Fibroblast of skin of right quadriceps (primary cell): ENCODE measurements at regions not wholly inside any gene's neighbourhood (a gene's known extent, or its start where the extent isn't known, plus 50 kb on each side); places are given as distances from the start of the nearest gene placed in this dataset.

Experiments
- DNase-seq: peaks from one replicate; pipeline ENCODE4 v3.0.0-alpha.2; 2013

GRCh38 chr18:33517950-33518349, 60.1 kb upstream of the ASXL3 start:
- DNase-seq = no peak

- no peak for DNase-seq
Observed at GRCh38 chr18:33513027-33513426, 65.0 kb upstream of the ASXL3 start.

GRCh38 chr18:33507019-33507418, 66.5 kb upstream of the CCDC178 start:
- DNase-seq = no peak

- DNase-seq = no peak
Observed at GRCh38 chr18:33505798-33506197, 65.3 kb upstream of the CCDC178 start.

- no peak for DNase-seq
Observed at GRCh38 chr18:33505297-33505696, 64.8 kb upstream of the CCDC178 start.

GRCh38 chr18:33495278-33495677, 54.8 kb upstream of the CCDC178 start:
- peak; percentile 54 for DNase-seq
